Retinal pigment epithelial cell (primary cell): ENCODE measurements at regions not wholly inside any gene's neighbourhood (a gene's known extent, or its start where the extent isn't known, plus 50 kb on each side); places are given as distances from the start of the nearest gene placed in this dataset.
"Not testable (repeated sequence)": the region's sequence is repeated elsewhere in the genome, so short reads cannot be mapped to it uniquely, and the experiment has no call there.

Experiments used
- DNase-seq: peaks from one replicate; pipeline ENCODE4 v3.0.0-alpha.2; 2010; ENCODE audit warnings: low read depth
- H3K4me3 ChIP-seq: 2 replicates; pipeline ENCODE4 v1.5.1; 2011; ENCODE audit warnings: mild to moderate bottlenecking, low read length, control low read depth, moderate library complexity
- TF ChIP-seq, protein P1 (sequence below): conservative IDR thresholded peaks from 2 replicates; pipeline ENCODE4 v1.5.1; 2011; ENCODE audit warnings: low read depth, low read length, control low read depth, inconsistent platforms

GRCh38 chr3:18712713-18713576 lies 287.8 kb upstream of the SATB1 start:
- TF ChIP-seq, protein P1, sequence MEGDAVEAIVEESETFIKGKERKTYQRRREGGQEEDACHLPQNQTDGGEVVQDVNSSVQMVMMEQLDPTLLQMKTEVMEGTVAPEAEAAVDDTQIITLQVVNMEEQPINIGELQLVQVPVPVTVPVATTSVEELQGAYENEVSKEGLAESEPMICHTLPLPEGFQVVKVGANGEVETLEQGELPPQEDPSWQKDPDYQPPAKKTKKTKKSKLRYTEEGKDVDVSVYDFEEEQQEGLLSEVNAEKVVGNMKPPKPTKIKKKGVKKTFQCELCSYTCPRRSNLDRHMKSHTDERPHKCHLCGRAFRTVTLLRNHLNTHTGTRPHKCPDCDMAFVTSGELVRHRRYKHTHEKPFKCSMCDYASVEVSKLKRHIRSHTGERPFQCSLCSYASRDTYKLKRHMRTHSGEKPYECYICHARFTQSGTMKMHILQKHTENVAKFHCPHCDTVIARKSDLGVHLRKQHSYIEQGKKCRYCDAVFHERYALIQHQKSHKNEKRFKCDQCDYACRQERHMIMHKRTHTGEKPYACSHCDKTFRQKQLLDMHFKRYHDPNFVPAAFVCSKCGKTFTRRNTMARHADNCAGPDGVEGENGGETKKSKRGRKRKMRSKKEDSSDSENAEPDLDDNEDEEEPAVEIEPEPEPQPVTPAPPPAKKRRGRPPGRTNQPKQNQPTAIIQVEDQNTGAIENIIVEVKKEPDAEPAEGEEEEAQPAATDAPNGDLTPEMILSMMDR: no peak
- DNase-seq: peak; percentile 37
- no peak overlapping the region for H3K4me3 ChIP-seq

DNA sequence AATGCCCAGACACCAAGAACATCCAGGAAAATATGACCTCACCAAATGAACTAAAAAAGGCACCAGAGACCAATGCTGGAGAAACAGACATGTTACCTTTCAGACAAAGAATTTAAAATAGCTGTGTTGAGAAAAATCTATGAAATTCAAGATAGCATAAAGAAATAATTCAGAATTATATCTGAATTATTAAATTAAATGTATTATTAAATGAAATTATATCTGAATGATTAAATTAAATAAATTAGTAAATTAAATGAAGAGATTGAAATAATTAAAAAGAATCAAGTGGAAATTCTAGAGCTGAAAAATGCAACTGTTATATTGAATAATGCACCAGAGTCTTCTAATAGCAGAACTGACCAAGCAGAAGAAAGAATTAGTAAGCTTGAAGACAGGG lies 279.2 kb upstream of the SATB1 start:
- H3K4me3 ChIP-seq: no peak overlapping the region
- TF ChIP-seq, protein P1: no peak
- no peak for DNase-seq

GRCh38 chr3:18703798-18704197 lies 278.7 kb upstream of the SATB1 start:
- TF ChIP-seq, protein P1: no peak
- DNase-seq: no peak
- H3K4me3 ChIP-seq: no peak overlapping the region

GRCh38 chr3:18693588-18694329 lies 268.6 kb upstream of the SATB1 start:
- not testable (repeated sequence) for DNase-seq, H3K4me3 ChIP-seq

- no peak overlapping the region for H3K4me3 ChIP-seq
- no peak for DNase-seq
- TF ChIP-seq, protein P1: no peak
Measured at GRCh38 chr3:18687286-18687685, 262.1 kb upstream of the SATB1 start.

GRCh38 chr3:18683900-18684299 lies 258.8 kb upstream of the SATB1 start:
- H3K4me3 ChIP-seq: no peak overlapping the region
- no peak for DNase-seq
- TF ChIP-seq, protein P1: no peak

DNA sequence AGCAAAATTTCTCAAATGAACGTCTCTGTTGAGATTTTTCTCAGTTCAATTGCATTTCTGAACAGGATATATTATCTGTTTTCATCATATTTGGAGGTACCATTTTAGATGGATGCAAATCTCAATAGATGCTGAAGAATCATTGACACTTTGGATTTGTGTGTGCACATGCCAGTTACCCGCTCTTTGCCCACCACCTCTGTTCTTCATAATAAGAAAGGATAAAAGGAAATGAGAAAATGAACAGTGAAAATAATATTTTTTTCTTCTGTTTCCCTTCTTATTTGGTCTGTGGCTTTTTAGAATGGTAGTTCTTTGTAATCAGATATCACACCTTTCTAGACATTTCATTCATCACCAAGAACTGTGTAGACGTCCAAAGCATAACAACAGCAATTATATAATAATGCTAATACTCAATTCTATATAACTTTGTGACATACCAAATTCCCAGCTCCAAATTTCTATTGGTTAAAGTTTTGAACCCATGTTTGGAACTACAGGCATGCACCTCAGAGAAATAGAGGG lies 256.7 kb upstream of the SATB1 start:
- H3K4me3 ChIP-seq: no peak overlapping the region
- DNase-seq: no peak
- TF ChIP-seq, protein P1: no peak
